Tibial nerve (tissue), 3 donors: ENCODE measurements at regions not wholly inside any gene's neighbourhood (a gene's known extent, or its start where the extent isn't known, plus 50 kb on each side); places are given as distances from the start of the nearest gene placed in this dataset.

Experiments
- CTCF ChIP-seq, 5 experiments: fragments of 200-600 bp in 3 of 5; fragments of 450-650 bp in 2 of 5; sonication (generic) in 3 of 5; IDR thresholded peaks; one replicate each; pipeline ENCODE4 v1.5.1; 2016 to 2019; ENCODE audit warnings: antibody characterized with exemption in 5 of 5, mild to moderate bottlenecking in 3 of 5, moderate library complexity in 2 of 5
- POLR2A ChIP-seq, 2 donors: fragments of 450-650 bp; IDR thresholded peaks; one replicate each; pipeline ENCODE4 v1.6.1; 2017; ENCODE audit warnings: antibody characterized with exemption in 2 of 2, mild to moderate bottlenecking in 2 of 2, moderate library complexity in 2 of 2

- TF ChIP-seq CTCF (IDR thresholded peaks at IDR 0.05) = no peak
- TF ChIP-seq POLR2A (IDR thresholded peaks at IDR 0.05) = no peak
Observed at GRCh38 chr10:90304533-90304932, 553.3 kb downstream of the HTR7 start.
